ENCODE measurements at regions not wholly inside any gene's neighbourhood (a gene's known extent, or its start where the extent isn't known, plus 50 kb on each side); places are given as distances from the start of the nearest gene placed in this dataset.

GRCh38 chr18:2060086-2060485 lies 511.2 kb downstream of the METTL4 start:
- RAD21 ChIA-PET (ENCODE audit: low non-redundant PET in 1 of 2, low total read pairs in 2 of 2, uncharacterized antibody in 2 of 2, unreplicated experiment in 2 of 2): no interaction called here

More at GRCh38 chr18:2060086-2060485, 511.2 kb downstream of the METTL4 start:
- ATAC-seq: no peak
- no peaks in the 10 kb centered on the region for H3K36me3 ChIP-seq (ENCODE audit: control insufficient read depth in 1 of 2, insufficient read depth in 2 of 2, low read length in 2 of 2)
- H3K9me3 ChIP-seq (ENCODE audit: control insufficient read depth in 1 of 2, insufficient read depth in 1 of 2, low read depth in 1 of 2, low read length in 2 of 2): no peaks in the 10 kb centered on the region
- H3K4me2 ChIP-seq (ENCODE audit: low read length): no peak overlapping the region
- DNase-seq (ENCODE audit: low read depth, low spot score): no peak
- no peaks in the 10 kb centered on the region for H3K27me3 ChIP-seq (ENCODE audit: insufficient read depth, low read length)
- ChIA-PET CTCF (no interaction called here), POLR2A (no interaction called here)
- TF ChIP-seq POLR2AphosphoS5 (IDR thresholded peaks at IDR 0.05; ENCODE audit: low read depth, low read length) (no peak), JUND (IDR thresholded peaks at IDR 0.05) (no peak), ZNF274 (IDR thresholded peaks at IDR 0.05; ENCODE audit: low read depth, low read length) (no peak), SRF (IDR thresholded peaks at IDR 0.05; ENCODE audit: low read depth) (no peak), EGR1 (IDR thresholded peaks at IDR 0.05; ENCODE audit: low read depth) (no peak), SP1 (IDR thresholded peaks at IDR 0.05; ENCODE audit: low read depth) (no peak), ZBTB33 (IDR thresholded peaks at IDR 0.05; ENCODE audit: extremely low read depth, insufficient replicate concordance, low read length) (no peak), EZH2phosphoT487 (IDR thresholded peaks at IDR 0.05; ENCODE audit: borderline replicate concordance) (no peak), ZFX (IDR thresholded peaks at IDR 0.05) (no peak), EZH2 (IDR thresholded peaks at IDR 0.05) (no peak), ATF3 (IDR thresholded peaks at IDR 0.05) (no peak), RAD21 (IDR thresholded peaks at IDR 0.05; ENCODE audit: low read depth) (no peak), FOSL1 (IDR thresholded peaks at IDR 0.05; ENCODE audit: low read depth) (no peak)
- no peaks in the 10 kb centered on the region for H3K79me2 ChIP-seq (ENCODE audit: insufficient read depth, low read length)
- H2AFZ ChIP-seq (ENCODE audit: low read depth, low read length, poor library complexity, severe bottlenecking): no peak overlapping the region
- BruUV-seq (replicated peaks): no TSS peak
- H3K27ac ChIP-seq (ENCODE audit: low read depth, low read length): no peak overlapping the region
- no peak overlapping the region for H3K4me3 ChIP-seq (replicated peaks in 1 of 2; ENCODE audit: low read depth in 1 of 2, low read length in 2 of 2)
- H4K20me1 ChIP-seq (ENCODE audit: insufficient read depth): no peaks in the 10 kb centered on the region
- no peak overlapping the region for H3K9ac ChIP-seq (ENCODE audit: low read length)
- no peaks in the 10 kb centered on the region for H3K9me2 ChIP-seq (ENCODE audit: insufficient read depth)
- intact Hi-C loops (cut with micrococcal nuclease): no loop called here
- no peaks in the 10 kb centered on the region for H3K4me1 ChIP-seq (ENCODE audit: control insufficient read depth in 1 of 2, insufficient read depth in 2 of 2, low read length in 2 of 2)
